Pancreas (tissue), 10 donors: ENCODE measurements at regions not wholly inside any gene's neighbourhood (a gene's known extent, or its start where the extent isn't known, plus 50 kb on each side); places are given as distances from the start of the nearest gene placed in this dataset.

Experiments used
- ATAC-seq, 4 donors: fragments of 200-7000 bp; cut with Tn5 transposase; one replicate each; pipeline versions ENCODE4 v1.8.0 to v1.9.1; 2020; ENCODE audit warnings: mild to moderate bottlenecking in 4 of 4, moderate library complexity in 4 of 4
- DNase-seq, 6 donors: peaks; one replicate each; pipeline ENCODE4 v3.0.0-alpha.2; 2020
- FAIRE-seq: peaks from 2 replicates; lab custom pipeline; 2012; peaks lifted over from hg19 to GRCh38; lab: Jason Lieb, UNC
- H3K27ac ChIP-seq, 4 donors: fragments of 200-600 bp; sonication (generic); 1 replicate in 3 of 4; 2 replicates in 1 of 4; pipeline versions ENCODE4 v1.5.0 to v1.8.0; 2020
- H3K27me3 ChIP-seq, 4 donors: fragments of 200-600 bp; one replicate each; pipeline ENCODE4 v1.8.0; 2021
- H3K36me3 ChIP-seq, 3 donors: fragments of 200-600 bp; sonication (generic) in 1 of 3; one replicate each; pipeline versions ENCODE4 v1.5.0 to v1.8.0; 2020 to 2021
- H3K4me1 ChIP-seq, 3 donors: fragments of 200-600 bp; one replicate each; pipeline ENCODE4 v1.8.0; 2021
- H3K4me3 ChIP-seq, 4 donors: fragments of 200-600 bp; sonication (generic) in 2 of 4; one replicate each; pipeline versions ENCODE4 v1.5.0 to v1.8.0; 2020 to 2021
- H3K9me3 ChIP-seq, 4 donors: fragments of 200-600 bp; one replicate each; pipeline ENCODE4 v1.8.0; 2021
- CTCF ChIP-seq, 4 donors: fragments of 200-600 bp; sonication (generic) in 3 of 4; IDR thresholded peaks; one replicate each; pipeline versions ENCODE4 v1.5.0 to v1.8.0; 2021; ENCODE audit warnings: antibody characterized with exemption in 4 of 4
- WGBS, 2 donors: extraction: QIAGEN DNeasy Blood & Tissue Kit; methylation state at CpG; one replicate each; pipeline ENCODE4 v1.1.7; 2013; 5-methylcytosine and 5-hydroxymethylcytosine counted together
- intact Hi-C, 3 donors: fragments of 100-400 bp; cut with DNase I; formaldehyde crosslinking; loops; one replicate each; pipeline versions ENCODE4 v1.11.1 to v1.14.2; 2022
- donor health status: healthy with polysubstance abuse.
- donor health status: DM: no; HTN: no; CAD: no; lungs with moderate emphysema.
- donor health status: DM: no; HTN: no; CAD: no.
- donor health status: control.
- donor health status: control.
- donor health status: Bipolar disorder and iron deficiency.
- donor health status: DM: yes; HTN: yes; CAD: no.
- donor health status: DM: no; HTN: no; CAD: no.
- donor health status: DM: no; HTN: no; CAD: no.
- donor health status: DM: yes; HTN: yes; CAD: no.

GRCh38 chr2:102968375-102968774 lies 206.5 kb downstream of the TMEM182 start:
- FAIRE-seq (no peak), DNase-seq (no peak), ATAC-seq (no peak)
- no peaks in the 10 kb centered on the region for H3K9me3 ChIP-seq
- intact Hi-C loops = no loop called here
- no peak overlapping the region for H3K4me3 ChIP-seq
- H3K27me3 ChIP-seq = no peaks in the 10 kb centered on the region
- H3K36me3 ChIP-seq = no peaks in the 10 kb centered on the region
- H3K27ac ChIP-seq = no peak overlapping the region
- WGBS, 2 donors = 53 to 70% methylated on average over 6 of the region's 6 CpGs
- no peaks in the 10 kb centered on the region for H3K4me1 ChIP-seq
- no peak for TF ChIP-seq CTCF (IDR thresholded peaks at IDR 0.05)

- DNase-seq (no peak), ATAC-seq (no peak), FAIRE-seq (no peak)
- Histone ChIP-seq H3K27me3 (no peaks in the 10 kb centered on the region), H3K9me3 (no peaks in the 10 kb centered on the region), H3K27ac (no peak overlapping the region), H3K4me1 (no peaks in the 10 kb centered on the region), H3K36me3 (no peaks in the 10 kb centered on the region), H3K4me3 (no peak overlapping the region)
- WGBS, 2 donors = 59 to 63% methylated on average over 6 of the region's 6 CpGs
- TF ChIP-seq CTCF (IDR thresholded peaks at IDR 0.05) = no peak
- intact Hi-C loops = no loop called here
These were observed 209.9 kb downstream of the TMEM182 start for GRCh38 chr2:102971701-102972100.

GRCh38 chr2:102975996-102976975 lies 214.5 kb downstream of the TMEM182 start:
- no peak overlapping the region for H3K4me3 ChIP-seq
- no peaks in the 10 kb centered on the region for H3K36me3 ChIP-seq
- no peaks in the 10 kb centered on the region for H3K4me1 ChIP-seq
- H3K27me3 ChIP-seq = no peaks in the 10 kb centered on the region
- intact Hi-C loops = no loop called here
- FAIRE-seq = no peak
- peak in 3 of 4 donors; percentile 30 to 54 (median 43) for ATAC-seq
- peak in 1 of 6 donors; percentile 2 for DNase-seq
- TF ChIP-seq CTCF (IDR thresholded peaks at IDR 0.05) = no peak
- H3K27ac ChIP-seq = no peak overlapping the region
- 24 to 33% methylated on average over 8 of the region's 8 CpGs for WGBS, 2 donors
- no peaks in the 10 kb centered on the region for H3K9me3 ChIP-seq

- no peaks in the 10 kb centered on the region for H3K27me3 ChIP-seq
- 36 to 55% methylated on average over 2 of the region's 2 CpGs for WGBS, 2 donors
- no peak overlapping the region for H3K4me3 ChIP-seq
- no peak for FAIRE-seq
- H3K9me3 ChIP-seq = no peaks in the 10 kb centered on the region
- no peak for ATAC-seq
- no peak for DNase-seq
- TF ChIP-seq CTCF (IDR thresholded peaks at IDR 0.05) = no peak
- H3K36me3 ChIP-seq = no peaks in the 10 kb centered on the region
- H3K4me1 ChIP-seq = no peaks in the 10 kb centered on the region
- H3K27ac ChIP-seq = no peak overlapping the region
- intact Hi-C loops = no loop called here
These were observed 215.7 kb downstream of the TMEM182 start for GRCh38 chr2:102977426-102978090.
